ENCODE measurements at regions not wholly inside any gene's neighbourhood (a gene's known extent, or its start where the extent isn't known, plus 50 kb on each side); places are given as distances from the start of the nearest gene placed in this dataset.

DNA sequence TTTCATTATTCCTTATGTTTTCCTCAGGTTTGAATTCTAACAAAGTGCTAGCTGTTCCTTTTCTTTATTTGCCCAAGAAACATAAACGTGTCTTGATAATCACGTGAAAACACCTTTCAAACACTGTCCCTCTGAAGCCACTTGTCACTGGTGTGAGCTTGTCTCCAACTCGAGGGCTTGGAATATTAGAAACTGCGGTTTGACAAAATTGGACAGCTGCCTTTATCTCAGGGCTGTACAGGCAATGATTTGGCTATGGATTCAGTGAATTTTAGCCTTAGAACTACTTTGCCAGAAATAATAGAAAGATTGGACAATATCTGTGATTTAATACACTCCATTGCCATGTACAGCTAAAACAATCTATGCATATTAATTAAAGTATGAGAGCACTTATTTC is 763.0 kb upstream of the ACVR2A start:
- H3K27ac ChIP-seq (ENCODE audit: low read depth, low read length) = no peak overlapping the region
- WGBS, 3 donors = 42 to 62% (median 46%) methylated on average over 4 of the region's 4 CpGs

DNA sequence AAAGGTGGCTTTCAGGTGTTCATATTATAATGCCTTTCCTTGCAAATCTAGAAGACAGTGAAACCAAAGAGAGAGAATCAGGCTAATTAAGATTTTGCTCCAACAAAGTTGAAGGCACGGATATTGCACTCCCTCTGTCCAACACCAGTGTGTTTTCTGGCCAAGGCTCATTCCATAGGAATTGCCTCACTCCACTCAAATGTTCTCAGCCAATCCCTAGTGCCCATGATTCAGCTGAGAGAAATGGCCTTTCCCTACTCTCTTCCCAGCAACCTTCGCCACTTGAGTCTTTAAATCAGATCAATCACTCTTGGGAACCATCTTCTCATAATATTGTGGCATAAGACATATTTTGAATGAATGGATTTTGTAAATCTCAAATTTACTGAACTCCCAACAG is 768.2 kb upstream of the ACVR2A start:
- 57 to 78% (median 64%) methylated on average over 2 of the region's 2 CpGs for WGBS, 3 donors
- H3K27ac ChIP-seq (ENCODE audit: low read depth, low read length) = no peak overlapping the region

- H3K27ac ChIP-seq (ENCODE audit: low read depth, low read length) = no peak overlapping the region
- WGBS, 3 donors = 45 to 89% (median 88%) methylated on average over 2 of the region's 2 CpGs
These were observed 776.8 kb upstream of the ACVR2A start for GRCh38 chr2:147068071-147068470.

- no peak overlapping the region for H3K27ac ChIP-seq (ENCODE audit: low read depth, low read length)
- 74 to 82% (median 74%) methylated on average over 1 of the region's 1 CpG for WGBS, 3 donors
These were observed 777.7 kb upstream of the ACVR2A start for GRCh38 chr2:147067136-147067535.

GRCh38 chr2:147062073-147062472 is 782.8 kb upstream of the ACVR2A start:
- WGBS, 3 donors = 0 to 32% (median 0%) methylated on average over 1 of the region's 1 CpG
- H3K27ac ChIP-seq (ENCODE audit: low read depth, low read length) = no peak overlapping the region

GRCh38 chr2:147061269-147061668 is 783.6 kb upstream of the ACVR2A start:
- WGBS, 3 donors = 86 to 95% (median 90%) methylated on average over 1 of the region's 1 CpG
- H3K27ac ChIP-seq (ENCODE audit: low read depth, low read length) = no peak overlapping the region

DNA sequence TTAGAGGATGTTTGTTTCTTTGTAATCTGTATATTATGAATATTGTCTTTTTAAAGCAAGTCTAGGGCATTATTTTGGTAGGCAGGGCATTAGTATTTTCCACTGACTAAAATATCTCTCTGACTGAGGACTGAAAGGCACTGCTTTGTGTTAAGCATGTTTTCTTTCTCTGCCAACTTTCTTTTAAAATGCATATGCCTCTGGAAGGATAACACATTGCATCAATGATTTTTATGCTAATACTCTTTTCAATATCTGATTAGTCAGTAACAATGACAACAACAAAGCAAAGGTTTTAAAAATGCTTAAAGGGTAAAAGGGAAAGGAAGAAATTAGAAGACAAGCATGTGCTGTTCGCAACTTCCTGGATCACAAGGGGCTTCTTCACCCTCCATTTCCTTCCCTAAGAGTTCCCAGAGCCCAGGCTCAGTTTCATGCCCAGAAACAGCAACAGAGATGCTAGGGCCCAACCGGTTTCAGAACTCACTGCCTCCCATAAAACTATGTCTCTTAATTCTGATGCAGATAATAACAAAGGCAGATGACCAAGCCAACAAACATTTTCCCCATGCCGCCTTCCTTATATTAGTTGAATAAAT is 786.8 kb upstream of the ACVR2A start:
- H3K27ac ChIP-seq (ENCODE audit: low read depth, low read length) = no peak overlapping the region
- 85 to 87% (median 86%) methylated on average over 3 of the region's 3 CpGs for WGBS, 3 donors

- WGBS, 3 donors = 86 to 91% (median 89%) methylated on average over 3 of the region's 3 CpGs
- no peak overlapping the region for H3K27ac ChIP-seq (ENCODE audit: low read depth, low read length)
These were observed 793.0 kb upstream of the ACVR2A start for GRCh38 chr2:147051814-147052213.

DNA sequence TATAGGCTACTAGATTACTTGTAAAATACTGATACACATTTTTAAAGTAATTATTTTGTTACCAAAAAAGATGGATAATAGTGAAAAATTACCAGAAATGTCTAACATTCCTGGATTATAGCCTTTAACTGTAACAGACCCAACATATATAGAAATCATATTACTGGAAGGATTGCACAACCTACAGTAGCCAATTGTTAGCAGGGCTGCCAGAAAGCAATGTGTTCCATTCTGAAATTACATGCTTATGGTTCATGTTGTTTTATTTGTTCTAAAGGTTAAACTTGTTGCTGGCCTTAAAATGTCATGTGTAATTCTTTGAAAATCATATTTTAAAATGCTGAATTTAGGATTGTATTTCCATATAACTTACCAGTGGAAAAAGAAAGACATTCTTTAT is 793.6 kb upstream of the ACVR2A start:
- H3K27ac ChIP-seq (ENCODE audit: low read depth, low read length) = no peak overlapping the region

DNA sequence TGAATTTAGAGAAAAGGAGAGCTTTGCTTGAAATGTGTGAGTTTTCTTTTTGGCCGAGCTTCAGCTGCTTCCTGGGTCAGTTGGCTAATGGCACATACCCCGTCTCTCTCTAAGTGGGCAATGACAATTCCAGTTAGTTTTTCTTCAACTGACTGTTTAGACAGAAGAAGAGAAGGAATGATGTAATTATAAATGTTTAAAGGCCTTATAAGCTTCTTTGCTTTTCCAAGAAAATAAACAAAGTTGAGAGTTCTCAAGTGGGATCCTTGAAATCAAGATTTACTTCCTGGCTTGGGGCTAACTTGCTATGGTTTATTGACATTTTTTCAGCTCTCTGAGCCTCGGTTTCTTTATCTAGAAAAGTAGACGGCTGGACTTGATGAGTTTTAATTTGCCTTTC is 794.9 kb upstream of the ACVR2A start:
- WGBS, 3 donors = 54 to 69% (median 62%) methylated on average over 4 of the region's 4 CpGs
- H3K27ac ChIP-seq (ENCODE audit: low read depth, low read length) = no peak overlapping the region

DNA sequence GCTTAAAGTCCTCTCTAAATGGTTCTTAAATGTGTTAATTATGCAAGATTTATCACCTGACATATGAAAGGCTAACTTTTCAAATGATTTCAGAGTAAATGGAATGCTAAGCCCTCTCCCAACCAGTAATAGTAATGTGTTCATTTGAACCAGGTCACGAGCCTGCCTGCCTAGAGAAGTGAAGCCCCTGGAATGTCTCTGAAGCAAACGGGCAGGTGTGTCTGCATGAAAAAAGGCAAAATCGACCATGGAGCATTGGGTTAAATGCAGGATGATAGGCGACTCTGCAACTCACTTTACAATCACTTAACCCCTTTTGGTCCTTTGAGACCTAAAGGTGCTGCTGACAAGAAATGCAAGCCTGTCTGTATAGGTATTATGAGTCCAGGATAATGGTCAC is 798.4 kb upstream of the ACVR2A start:
- 68 to 82% (median 75%) methylated on average over 4 of the region's 4 CpGs for WGBS, 3 donors
- H3K27ac ChIP-seq (ENCODE audit: low read depth, low read length) = no peak overlapping the region

DNA sequence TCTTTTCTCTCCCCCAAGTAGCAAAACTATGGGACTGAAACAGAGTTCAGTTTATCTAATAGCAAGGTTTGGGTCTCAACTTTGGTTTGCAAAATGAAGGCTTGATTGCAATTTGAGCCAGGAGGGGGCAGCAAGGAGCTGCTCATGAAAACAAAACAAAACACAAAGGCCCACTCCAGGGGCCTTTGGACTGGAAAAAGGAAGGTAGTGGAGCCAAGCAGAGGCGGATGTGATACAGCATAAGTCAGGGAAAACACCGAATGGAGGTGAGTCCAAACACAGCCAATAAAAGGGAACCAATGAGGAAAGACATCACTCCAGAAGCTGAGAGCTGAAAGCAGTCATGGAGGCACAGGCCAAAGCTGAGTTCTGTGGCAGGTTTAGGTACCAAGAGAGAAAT is 799.7 kb upstream of the ACVR2A start:
- 24 to 33% (median 29%) methylated on average over 2 of the region's 2 CpGs for WGBS, 3 donors
- no peak overlapping the region for H3K27ac ChIP-seq (ENCODE audit: low read depth, low read length)

DNA sequence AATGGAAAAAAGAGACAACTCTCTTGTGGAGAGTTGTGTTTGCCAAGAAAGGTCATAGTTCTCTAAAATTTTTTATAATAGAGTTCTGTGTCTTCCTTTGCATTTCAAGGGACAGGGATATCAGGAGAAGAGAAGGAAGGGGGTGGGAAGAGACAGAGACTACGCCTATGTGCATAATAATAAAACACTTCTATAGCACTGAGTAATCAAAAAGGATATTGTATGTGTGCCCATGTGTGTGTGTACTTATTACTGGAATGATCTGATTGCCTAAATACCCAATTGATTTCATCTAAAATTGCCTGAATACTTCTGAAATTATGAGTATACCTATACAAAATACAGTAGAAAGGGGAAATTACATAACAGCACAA is 803.7 kb upstream of the ACVR2A start:
- H3K27ac ChIP-seq (ENCODE audit: low read depth, low read length) = no peak overlapping the region
- WGBS, 3 donors = 72 to 86% (median 74%) methylated on average over 1 of the region's 1 CpG

GRCh38 chr2:147040298-147041120 is 804.3 kb upstream of the ACVR2A start:
- no peak overlapping the region for H3K27ac ChIP-seq (ENCODE audit: low read depth, low read length)
- 56 to 83% (median 77%) methylated on average over 1 of the region's 1 CpG for WGBS, 3 donors

- WGBS, 3 donors = 79 to 87% (median 85%) methylated on average over 3 of the region's 3 CpGs
- H3K27ac ChIP-seq (ENCODE audit: low read depth, low read length) = no peak overlapping the region
These were observed 807.8 kb upstream of the ACVR2A start for GRCh38 chr2:147037048-147037447.

DNA sequence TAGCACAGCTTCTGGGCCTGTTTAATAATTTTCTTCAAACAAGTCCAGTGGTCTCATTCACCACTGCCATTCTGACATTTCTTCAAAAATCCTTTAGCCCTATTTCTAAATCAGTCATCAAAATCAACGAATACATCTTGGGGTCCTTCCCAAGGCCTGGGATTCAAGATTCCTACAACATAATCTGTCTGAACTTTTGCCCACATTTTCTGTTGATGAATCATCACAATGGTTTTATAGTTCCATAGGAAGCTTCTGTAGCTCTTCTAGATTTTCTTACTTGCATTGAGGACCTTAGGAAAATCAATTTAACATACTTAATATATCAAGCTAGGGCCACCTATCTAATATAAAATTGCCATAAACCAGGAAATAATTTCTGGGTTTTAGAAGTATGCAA is 811.8 kb upstream of the ACVR2A start:
- 62 to 80% (median 72%) methylated on average over 1 of the region's 1 CpG for WGBS, 3 donors

GRCh38 chr2:147031897-147032296 is 812.9 kb upstream of the ACVR2A start:
- 23 to 79% (median 70%) methylated on average over 3 of the region's 3 CpGs for WGBS, 3 donors
- no peak overlapping the region for H3K27ac ChIP-seq (ENCODE audit: low read depth, low read length)

More for the DNA sequence above, 811.8 kb upstream of the ACVR2A start:
- H3K27ac ChIP-seq (ENCODE audit: low read depth, low read length) = no peak overlapping the region

- H3K27ac ChIP-seq (ENCODE audit: low read depth, low read length) = no peak overlapping the region
- WGBS, 3 donors = 45 to 68% (median 67%) methylated on average over 6 of the region's 6 CpGs
These were observed 813.7 kb upstream of the ACVR2A start for GRCh38 chr2:147030966-147031720.

GRCh38 chr2:147027436-147027835 is 817.4 kb upstream of the ACVR2A start:
- WGBS, 3 donors = 46 to 73% (median 53%) methylated on average over 1 of the region's 1 CpG
- H3K27ac ChIP-seq (ENCODE audit: low read depth, low read length) = no peak overlapping the region

Measured in adipose tissue (tissue), 3 donors.